Nephron progenitor cell (in vitro differentiated cells): ENCODE measurements at regions not wholly inside any gene's neighbourhood (a gene's known extent, or its start where the extent isn't known, plus 50 kb on each side); places are given as distances from the start of the nearest gene placed in this dataset.
"Not testable (repeated sequence)": the region's sequence is repeated elsewhere in the genome, so short reads cannot be mapped to it uniquely, and the experiment has no call there.

Source experiments
- DNase-seq: peaks from one replicate; pipeline ENCODE4 v3.0.0; 2021
- H3K27ac Mint-ChIP-seq: 2 replicates; pipeline ENCODE4 v1.8.0; 2021; ENCODE audit warnings: mild to moderate bottlenecking, moderate library complexity, mixed read lengths
- H3K27me3 Mint-ChIP-seq: 2 replicates; pipeline ENCODE4 v1.8.0; 2021; ENCODE audit warnings: mild to moderate bottlenecking, low read depth, mixed read lengths; ENCODE audit not compliant: poor library complexity
- H3K36me3 Mint-ChIP-seq: 2 replicates; pipeline ENCODE4 v1.8.0; 2021; ENCODE audit warnings: low read depth, mixed read lengths
- H3K4me1 Mint-ChIP-seq: 2 replicates; pipeline ENCODE4 v1.8.0; 2021; ENCODE audit warnings: mixed read lengths
- H3K4me3 Mint-ChIP-seq: 2 replicates; pipeline ENCODE4 v1.8.0; 2021; ENCODE audit warnings: mild to moderate bottlenecking, moderate library complexity, mixed read lengths
- H3K9me3 Mint-ChIP-seq: 2 replicates; pipeline ENCODE4 v1.8.0; 2021; ENCODE audit warnings: mild to moderate bottlenecking, moderate library complexity, mixed read lengths
- CTCF ChIP-seq: fragments of 200-600 bp; sonication (generic); IDR thresholded peaks from 2 replicates; pipeline ENCODE4 v1.5.0; 2021; ENCODE audit warnings: antibody characterized with exemption

DNA sequence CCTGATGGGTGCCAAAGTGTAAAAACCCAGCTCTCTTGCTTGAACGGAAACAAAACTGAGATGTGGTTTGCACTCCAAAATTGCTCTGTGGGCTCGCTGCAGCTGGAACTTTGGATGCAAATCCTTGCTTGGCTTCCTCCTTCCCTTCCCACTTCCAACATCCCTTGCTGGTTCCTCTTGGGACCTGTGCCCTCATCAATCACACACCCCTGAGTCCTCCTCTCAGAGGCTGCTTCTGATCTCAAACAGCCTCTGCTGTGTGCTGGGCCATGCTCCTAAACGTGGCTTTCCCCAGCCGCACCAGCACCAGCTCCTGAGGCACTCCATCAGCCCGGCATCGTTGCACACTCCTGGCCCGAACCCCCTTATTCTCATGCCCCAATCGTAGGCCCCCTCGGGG lies 124.3 kb upstream of the RAB4A start:
- H3K4me1 Mint-ChIP-seq: peaks cover 5% of the 10 kb centered on the region
- H3K9me3 Mint-ChIP-seq: no peaks in the 10 kb centered on the region
- peak overlapping the region; percentile 52 for H3K4me3 Mint-ChIP-seq
- TF ChIP-seq CTCF: no peak
- H3K36me3 Mint-ChIP-seq: no peaks in the 10 kb centered on the region
- peak; percentile 30 for DNase-seq
- peak overlapping the region; percentile 15 for H3K27ac Mint-ChIP-seq
- peaks cover 4% of the 10 kb centered on the region for H3K27me3 Mint-ChIP-seq

- no peak for DNase-seq
- H3K27ac Mint-ChIP-seq: no peak overlapping the region
- H3K27me3 Mint-ChIP-seq: peaks cover 4% of the 10 kb centered on the region
- TF ChIP-seq CTCF: no peak
- H3K4me1 Mint-ChIP-seq: peaks cover 5% of the 10 kb centered on the region
- no peaks in the 10 kb centered on the region for H3K9me3 Mint-ChIP-seq
- H3K4me3 Mint-ChIP-seq: peak overlapping the region; percentile 52
- H3K36me3 Mint-ChIP-seq: no peaks in the 10 kb centered on the region
Observed at GRCh38 chr1:229147072-229147471, 123.8 kb upstream of the RAB4A start.

DNA sequence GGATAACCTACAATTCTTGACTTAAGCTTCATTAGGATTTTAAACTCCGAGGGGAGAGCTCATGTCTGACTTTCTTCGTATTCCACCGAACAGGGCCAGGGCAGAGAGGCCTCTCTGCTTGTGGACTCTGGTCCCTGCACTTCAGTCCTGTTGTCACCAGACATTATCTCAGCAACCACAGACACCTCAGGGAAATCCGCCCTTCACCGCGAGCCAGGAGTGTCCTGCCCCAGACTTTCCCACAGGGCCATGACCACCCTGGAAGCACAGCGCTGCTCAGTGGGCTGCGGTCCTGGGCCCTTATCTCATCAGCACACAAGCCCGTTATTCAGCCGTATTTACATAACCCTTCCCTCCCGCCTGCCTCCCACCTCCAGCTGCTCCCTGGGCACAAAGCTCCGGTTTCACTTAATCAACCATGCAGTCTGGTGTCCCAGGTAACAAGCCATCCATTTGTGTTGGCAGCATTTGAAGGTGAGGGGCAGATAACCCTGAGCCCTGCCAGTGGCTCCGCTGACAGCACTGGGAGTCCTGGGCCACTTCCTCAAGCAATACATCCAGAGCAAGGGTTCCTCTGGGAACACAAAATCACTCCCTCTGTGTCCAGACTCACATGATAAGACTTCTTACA lies 122.8 kb upstream of the RAB4A start:
- H3K27me3 Mint-ChIP-seq: peaks cover 4% of the 10 kb centered on the region
- DNase-seq: peak; percentile 52
- no peaks in the 10 kb centered on the region for H3K4me1 Mint-ChIP-seq
- H3K27ac Mint-ChIP-seq: no peak overlapping the region
- H3K36me3 Mint-ChIP-seq: peaks cover under 1% of the 10 kb centered on the region
- TF ChIP-seq CTCF: no peak
- H3K4me3 Mint-ChIP-seq: peak overlapping the region; percentile 35
- H3K9me3 Mint-ChIP-seq: peaks cover 4% of the 10 kb centered on the region

GRCh38 chr1:229148743-229149142 lies 122.2 kb upstream of the RAB4A start:
- peaks cover 7% of the 10 kb centered on the region for H3K9me3 Mint-ChIP-seq

DNA sequence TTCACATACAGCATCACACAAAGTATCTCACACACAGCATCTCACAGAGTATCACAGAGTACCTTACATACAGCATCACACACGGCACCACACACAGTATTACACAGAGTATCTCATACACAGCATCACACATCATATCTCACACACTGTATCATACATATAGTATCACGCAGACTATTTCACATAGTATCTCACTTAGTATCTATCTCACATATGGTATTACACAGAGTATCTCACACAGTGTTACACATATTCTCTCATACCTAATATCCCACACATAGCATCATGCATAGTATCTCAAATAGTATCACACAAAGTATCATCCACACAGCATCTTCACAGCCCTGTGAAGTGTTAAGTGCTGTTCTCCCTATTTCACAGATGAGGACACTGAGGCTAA lies 121.5 kb upstream of the RAB4A start:
- peaks cover 4% of the 10 kb centered on the region for H3K27me3 Mint-ChIP-seq
- H3K4me1 Mint-ChIP-seq: peaks cover 8% of the 10 kb centered on the region
- no peak for DNase-seq
- no peak overlapping the region for H3K27ac Mint-ChIP-seq
- no peak for TF ChIP-seq CTCF
- no peak overlapping the region for H3K4me3 Mint-ChIP-seq
- peaks cover 4% of the 10 kb centered on the region for H3K36me3 Mint-ChIP-seq
- peaks cover 7% of the 10 kb centered on the region for H3K9me3 Mint-ChIP-seq

More at GRCh38 chr1:229148743-229149142, 122.2 kb upstream of the RAB4A start:
- peaks cover 4% of the 10 kb centered on the region for H3K4me1 Mint-ChIP-seq
- H3K36me3 Mint-ChIP-seq: peaks cover 4% of the 10 kb centered on the region
- no peak for TF ChIP-seq CTCF
- peaks cover 4% of the 10 kb centered on the region for H3K27me3 Mint-ChIP-seq
- H3K27ac Mint-ChIP-seq: no peak overlapping the region
- no peak overlapping the region for H3K4me3 Mint-ChIP-seq
- no peak for DNase-seq

DNA sequence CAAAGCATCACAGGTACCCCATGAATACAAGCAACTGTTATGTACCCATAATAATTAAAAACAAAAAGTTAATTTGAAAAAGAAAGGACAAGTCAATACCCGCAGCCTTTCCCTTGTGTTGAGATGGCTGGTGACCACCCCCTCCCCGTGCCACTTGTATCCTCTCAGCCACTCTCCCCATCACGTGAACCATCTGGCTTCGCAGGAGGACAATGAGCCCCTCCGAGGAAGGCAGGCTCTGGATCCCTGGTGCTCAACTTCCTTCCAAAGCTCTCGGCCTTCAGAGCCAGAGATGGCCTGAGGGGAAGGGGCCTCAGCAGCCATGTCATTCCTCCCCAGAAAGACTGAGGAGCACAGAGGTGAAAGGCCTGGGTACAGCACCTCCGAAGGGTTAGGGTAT lies 120.4 kb upstream of the RAB4A start:
- H3K4me1 Mint-ChIP-seq: peaks cover 19% of the 10 kb centered on the region
- DNase-seq: no peak

GRCh38 chr1:229151412-229151811 lies 119.5 kb upstream of the RAB4A start:
- DNase-seq, H3K9me3 Mint-ChIP-seq, H3K27me3 Mint-ChIP-seq, H3K27ac Mint-ChIP-seq, H3K36me3 Mint-ChIP-seq, H3K4me3 Mint-ChIP-seq: not testable (repeated sequence)
- H3K4me1 Mint-ChIP-seq: peaks cover 28% of the 10 kb centered on the region

More for the DNA sequence above, 120.4 kb upstream of the RAB4A start:
- Mint-ChIP-seq H3K9me3 (peaks cover 7% of the 10 kb centered on the region), H3K4me3 (no peak overlapping the region), H3K36me3 (peaks cover 4% of the 10 kb centered on the region), H3K27me3 (peaks cover 4% of the 10 kb centered on the region), H3K27ac (no peak overlapping the region)
- no peak for TF ChIP-seq CTCF
